ENCODE measurements at regions not wholly inside any gene's neighbourhood (a gene's known extent, or its start where the extent isn't known, plus 50 kb on each side); places are given as distances from the start of the nearest gene placed in this dataset.

GRCh38 chr18:43686709-43687108 lies 409.4 kb upstream of the SYT4 start:
- TF ChIP-seq CTCF (conservative IDR thresholded peaks at IDR 0.05; ENCODE audit: low read depth, low read length): no peak
- no peak for DNase-seq (ENCODE audit: low read depth)
- no peak overlapping the region for H3K4me3 ChIP-seq (ENCODE audit: low read length)

DNA sequence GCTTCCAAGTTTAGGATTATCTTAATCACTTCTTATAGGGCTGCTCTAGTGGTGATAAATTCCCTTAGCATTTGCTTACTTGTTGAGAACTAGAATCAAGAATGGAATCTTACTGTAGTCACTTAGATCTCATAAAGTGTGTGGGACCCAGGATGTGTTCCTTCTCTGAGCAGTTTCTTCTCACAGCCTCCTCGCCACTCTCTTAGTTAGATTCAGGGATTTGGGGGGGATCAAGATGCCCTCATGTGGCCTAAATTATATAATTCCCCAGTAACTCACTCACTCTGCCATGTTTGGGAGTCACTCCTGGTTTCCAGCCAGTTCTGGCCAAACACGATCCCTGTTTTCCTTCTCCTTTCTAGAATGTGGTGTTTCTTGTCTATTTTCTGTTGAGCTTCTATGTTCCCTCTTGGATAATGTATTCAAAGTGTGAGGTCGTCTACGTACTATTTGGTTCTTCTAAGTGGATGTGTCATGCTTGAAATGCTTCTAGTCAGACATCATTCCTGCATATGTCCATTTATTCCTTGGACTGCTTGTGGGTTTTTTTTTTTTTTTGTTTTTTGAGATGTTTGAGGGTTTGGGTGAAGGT lies 414.9 kb upstream of the SYT4 start:
- no peak overlapping the region for H3K4me3 ChIP-seq (ENCODE audit: low read length)
- peak; percentile 11 for DNase-seq (ENCODE audit: low read depth)
- no peak for TF ChIP-seq CTCF (conservative IDR thresholded peaks at IDR 0.05; ENCODE audit: low read depth, low read length)

GRCh38 chr18:43702399-43702798 lies 425.1 kb upstream of the SYT4 start:
- no peak for DNase-seq (ENCODE audit: low read depth)
- no peak for TF ChIP-seq CTCF (conservative IDR thresholded peaks at IDR 0.05; ENCODE audit: low read depth, low read length)
- H3K4me3 ChIP-seq (ENCODE audit: low read length): no peak overlapping the region

GRCh38 chr18:43703050-43703449 lies 425.8 kb upstream of the SYT4 start:
- no peak for TF ChIP-seq CTCF (conservative IDR thresholded peaks at IDR 0.05; ENCODE audit: low read depth, low read length)
- no peak for DNase-seq (ENCODE audit: low read depth)
- H3K4me3 ChIP-seq (ENCODE audit: low read length): no peak overlapping the region

GRCh38 chr18:43705850-43706249 lies 428.6 kb upstream of the SYT4 start:
- no peak for DNase-seq (ENCODE audit: low read depth)
- no peak for TF ChIP-seq CTCF (conservative IDR thresholded peaks at IDR 0.05; ENCODE audit: low read depth, low read length)
- H3K4me3 ChIP-seq (ENCODE audit: low read length): no peak overlapping the region

DNA sequence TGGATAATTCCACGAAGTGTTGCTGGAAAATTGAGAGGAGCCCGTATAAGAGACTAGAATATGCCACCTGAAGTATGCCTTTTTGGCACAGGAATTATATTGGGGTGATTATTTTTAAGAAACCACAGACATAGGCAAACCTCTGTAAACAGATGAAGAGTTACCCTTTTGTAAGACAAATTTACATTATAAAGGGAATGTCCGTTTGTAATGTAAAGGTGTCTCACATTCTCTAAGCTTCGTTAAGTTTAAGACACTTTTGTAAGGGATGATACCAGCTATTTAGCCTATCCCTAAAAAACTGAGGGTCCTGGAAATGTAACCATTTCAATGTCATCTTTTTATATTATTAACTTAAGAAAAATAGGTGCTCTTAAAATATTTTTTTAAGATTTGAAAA lies 432.8 kb upstream of the SYT4 start:
- no peak for TF ChIP-seq CTCF (conservative IDR thresholded peaks at IDR 0.05; ENCODE audit: low read depth, low read length)
- DNase-seq (ENCODE audit: low read depth): no peak
- no peak overlapping the region for H3K4me3 ChIP-seq (ENCODE audit: low read length)

DNA sequence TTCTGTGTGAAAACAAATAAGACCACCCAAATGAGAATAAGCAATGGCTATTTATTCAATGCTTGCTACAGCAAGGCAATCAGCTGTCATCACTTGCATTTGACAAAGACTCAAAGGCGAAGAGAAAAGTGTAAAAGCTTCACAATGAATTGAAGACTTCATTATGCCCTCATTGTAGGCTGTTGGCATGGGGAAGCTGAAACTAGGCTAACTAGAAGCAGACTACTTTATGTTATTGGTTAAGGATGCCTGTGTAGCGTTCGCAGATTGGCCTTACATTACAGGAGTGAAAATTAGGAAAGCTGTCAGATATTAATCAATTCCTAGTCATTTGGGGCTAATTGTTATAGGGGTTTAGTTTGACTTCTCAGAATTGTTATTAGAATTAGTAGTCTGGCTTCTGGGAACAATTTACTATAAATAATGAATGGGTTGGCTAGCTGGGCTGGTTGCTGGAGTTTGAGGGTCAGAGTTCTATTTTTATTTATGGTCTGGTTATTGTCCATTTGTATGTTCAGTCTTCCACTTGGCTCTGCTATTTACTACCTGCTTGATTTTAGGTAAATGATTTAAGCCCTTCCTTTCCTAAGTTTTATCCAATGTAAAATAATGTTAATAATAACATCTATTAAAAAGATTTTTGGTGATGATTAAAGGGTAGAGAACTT lies 437.2 kb upstream of the SYT4 start:
- no peak for DNase-seq (ENCODE audit: low read depth)
- no peak for TF ChIP-seq CTCF (conservative IDR thresholded peaks at IDR 0.05; ENCODE audit: low read depth, low read length)
- no peak overlapping the region for H3K4me3 ChIP-seq (ENCODE audit: low read length)

Measured in retinal pigment epithelial cell (primary cell).